ENCODE measurements at regions not wholly inside any gene's neighbourhood (a gene's known extent, or its start where the extent isn't known, plus 50 kb on each side); places are given as distances from the start of the nearest gene placed in this dataset.

- no peaks in the 10 kb centered on the region for H3K9me2 ChIP-seq (ENCODE audit: low read depth, low read length)
- TF ChIP-seq CTCF (IDR thresholded peaks at IDR 0.05; ENCODE audit: low read length), result no peak
- no peak for TF ChIP-seq EZH2 (IDR thresholded peaks at IDR 0.05; ENCODE audit: borderline replicate concordance, low read length)
- H3K4me2 ChIP-seq (ENCODE audit: low read length), result no peak overlapping the region
- H3K36me3 ChIP-seq (ENCODE audit: insufficient read depth, low read length), result no peaks in the 10 kb centered on the region
- H4K20me1 ChIP-seq (ENCODE audit: insufficient read depth, low read length), result no peaks in the 10 kb centered on the region
- H3K27ac ChIP-seq (ENCODE audit: low read depth, low read length, poor library complexity, severe bottlenecking), result no peak overlapping the region
- H3F3A ChIP-seq (ENCODE audit: insufficient read depth, low read length), result no peaks in the 10 kb centered on the region
- no peak overlapping the region for H3K4me3 ChIP-seq (ENCODE audit: low read depth, low read length, poor library complexity, severe bottlenecking)
- H2AFZ ChIP-seq (ENCODE audit: low read length), result no peak overlapping the region
- no peaks in the 10 kb centered on the region for H3K9me3 ChIP-seq (ENCODE audit: low read length)
- H3K4me1 ChIP-seq (ENCODE audit: insufficient read depth, low read length, severe bottlenecking), result no peaks in the 10 kb centered on the region
- H3K79me2 ChIP-seq (ENCODE audit: insufficient read depth, low read length), result no peaks in the 10 kb centered on the region
- H3K27me3 ChIP-seq (ENCODE audit: insufficient read depth, low read length), result no peaks in the 10 kb centered on the region
- no peak overlapping the region for H3K9ac ChIP-seq (ENCODE audit: low read length)
These were observed 88.8 kb upstream of the LYZL1 start for GRCh38 chr10:29199941-29200679.

GRCh38 chr10:29202386-29202940, 86.4 kb upstream of the LYZL1 start:
- H3K79me2 ChIP-seq (ENCODE audit: insufficient read depth, low read length), result no peaks in the 10 kb centered on the region
- H3K27me3 ChIP-seq (ENCODE audit: insufficient read depth, low read length), result no peaks in the 10 kb centered on the region
- H3K9me2 ChIP-seq (ENCODE audit: low read depth, low read length), result no peaks in the 10 kb centered on the region
- no peak overlapping the region for H3K27ac ChIP-seq (ENCODE audit: low read depth, low read length, poor library complexity, severe bottlenecking)
- H3K36me3 ChIP-seq (ENCODE audit: insufficient read depth, low read length), result no peaks in the 10 kb centered on the region
- no peaks in the 10 kb centered on the region for H3K4me1 ChIP-seq (ENCODE audit: insufficient read depth, low read length, severe bottlenecking)
- no peaks in the 10 kb centered on the region for H4K20me1 ChIP-seq (ENCODE audit: insufficient read depth, low read length)
- no peak overlapping the region for H3K9ac ChIP-seq (ENCODE audit: low read length)
- H2AFZ ChIP-seq (ENCODE audit: low read length), result no peak overlapping the region
- H3F3A ChIP-seq (ENCODE audit: insufficient read depth, low read length), result no peaks in the 10 kb centered on the region
- H3K4me2 ChIP-seq (ENCODE audit: low read length), result no peak overlapping the region
- TF ChIP-seq EZH2 (IDR thresholded peaks at IDR 0.05; ENCODE audit: borderline replicate concordance, low read length) (no peak), CTCF (IDR thresholded peaks at IDR 0.05; ENCODE audit: low read length) (no peak)
- H3K9me3 ChIP-seq (ENCODE audit: low read length), result no peaks in the 10 kb centered on the region
- H3K4me3 ChIP-seq (ENCODE audit: low read depth, low read length, poor library complexity, severe bottlenecking), result no peak overlapping the region

- Histone ChIP-seq H3K9me2 (ENCODE audit: low read depth, low read length) (no peaks in the 10 kb centered on the region), H2AFZ (ENCODE audit: low read length) (no peak overlapping the region), H3K27me3 (ENCODE audit: insufficient read depth, low read length) (no peaks in the 10 kb centered on the region), H3K9me3 (ENCODE audit: low read length) (no peaks in the 10 kb centered on the region), H3K4me3 (ENCODE audit: low read depth, low read length, poor library complexity, severe bottlenecking) (no peak overlapping the region), H3K36me3 (ENCODE audit: insufficient read depth, low read length) (no peaks in the 10 kb centered on the region), H4K20me1 (ENCODE audit: insufficient read depth, low read length) (no peaks in the 10 kb centered on the region), H3F3A (ENCODE audit: insufficient read depth, low read length) (no peaks in the 10 kb centered on the region), H3K4me1 (ENCODE audit: insufficient read depth, low read length, severe bottlenecking) (no peaks in the 10 kb centered on the region), H3K79me2 (ENCODE audit: insufficient read depth, low read length) (no peaks in the 10 kb centered on the region), H3K27ac (ENCODE audit: low read depth, low read length, poor library complexity, severe bottlenecking) (no peak overlapping the region), H3K4me2 (ENCODE audit: low read length) (no peak overlapping the region), H3K9ac (ENCODE audit: low read length) (no peak overlapping the region)
- no peak for TF ChIP-seq CTCF (IDR thresholded peaks at IDR 0.05; ENCODE audit: low read length)
- no peak for TF ChIP-seq EZH2 (IDR thresholded peaks at IDR 0.05; ENCODE audit: borderline replicate concordance, low read length)
These were observed 85.4 kb upstream of the LYZL1 start for GRCh38 chr10:29203432-29203831.

Measured in OCI-LY1 (cell line).